SK-N-SH (cell line): ENCODE measurements at regions not wholly inside any gene's neighbourhood (a gene's known extent, or its start where the extent isn't known, plus 50 kb on each side); places are given as distances from the start of the nearest gene placed in this dataset.

Experiments
- CTCF ChIA-PET: fragments of 300-600, 350-600 bp; formaldehyde crosslinking; extraction: SDS; loops from one replicate; lab custom pipeline; 2021; lab: Yijun Ruan, JAX
- POLR2A ChIA-PET: fragments of 350-600 bp; sonication (Branson Sonifier 250); formaldehyde crosslinking; extraction: SDS; loops from one replicate; lab custom pipeline; 2020; ENCODE audit warnings: antibody characterized with exemption, inconsistent platforms; lab: Yijun Ruan, JAX
- DNase-seq: peaks from one replicate; pipeline ENCODE4 v3.0.0; 2012
- H2AFZ ChIP-seq: fragments of 200-600 bp; sonication (generic); 2 replicates; pipeline ENCODE4 v1.8.1; 2016; ENCODE audit warnings: antibody characterized with exemption, mild to moderate bottlenecking, low read depth
- H3F3A ChIP-seq: fragments of 200-600 bp; sonication (generic); replicated peaks from 2 replicates; pipeline ENCODE3; 2016; ENCODE audit warnings: antibody characterized with exemption, mild to moderate bottlenecking; ENCODE audit not compliant: insufficient read depth
- H3K27ac ChIP-seq, 2 experiments: fragments of 200-500 bp in 1 of 2; fragments of 200-600 bp in 1 of 2; sonication (Bioruptor generic) in 1 of 2; sonication (generic), shearing (Covaris generic) in 1 of 2; 2 replicates each; pipeline versions ENCODE4 v1.5.1 to v1.6.1; 2014 to 2016; ENCODE audit warnings: low read depth in 2 of 2, inconsistent platforms in 1 of 2, low read length in 1 of 2, mild to moderate bottlenecking in 1 of 2, mixed read lengths in 1 of 2
- H3K27me3 ChIP-seq: fragments of 200-600 bp; sonication (generic), shearing (Covaris generic); 2 replicates; pipeline ENCODE4 v1.6.1; 2016; ENCODE audit warnings: mixed run types; ENCODE audit not compliant: insufficient read depth
- H3K36me3 ChIP-seq, 2 experiments: fragments of 200-500 bp in 1 of 2; fragments of 200-600 bp in 1 of 2; sonication (Bioruptor generic) in 1 of 2; sonication (generic) in 1 of 2; replicated peaks in 1 of 2; 2 replicates each; pipeline versions ENCODE3 to v1.5.1; 2014 to 2016; ENCODE audit warnings: low read length in 1 of 2, mild to moderate bottlenecking in 1 of 2; ENCODE audit not compliant: insufficient read depth in 2 of 2, control insufficient read depth in 1 of 2
- H3K4me1 ChIP-seq, 2 experiments: fragments of 200-500 bp in 1 of 2; fragments of 200-600 bp in 1 of 2; sonication (Bioruptor generic) in 1 of 2; sonication (generic), shearing (Covaris generic) in 1 of 2; 2 replicates each; pipeline versions ENCODE4 v1.5.1 to v1.6.1; 2014 to 2016; ENCODE audit warnings: low read depth in 1 of 2, low read length in 1 of 2, mixed run types in 1 of 2; ENCODE audit not compliant: insufficient read depth in 2 of 2, control insufficient read depth in 1 of 2
- H3K4me2 ChIP-seq: fragments of 200-600 bp; sonication (generic), shearing (Covaris generic); 2 replicates; pipeline ENCODE4 v1.6.1; 2017; ENCODE audit warnings: mixed run types
- H3K4me3 ChIP-seq, 2 experiments: fragments of 200-500 bp in 1 of 2; fragments of 200-600 bp in 1 of 2; sonication (Bioruptor generic) in 1 of 2; sonication (generic), shearing (Covaris generic) in 1 of 2; 2 replicates each; pipeline versions ENCODE4 v1.5.1 to v1.8.1; 2014 to 2016; ENCODE audit warnings: low read depth in 2 of 2, inconsistent platforms in 1 of 2, low read length in 1 of 2, mild to moderate bottlenecking in 1 of 2, mixed read lengths in 1 of 2, moderate library complexity in 1 of 2
- H3K79me2 ChIP-seq: fragments of 200-600 bp; sonication (generic); 2 replicates; pipeline ENCODE4 v1.8.1; 2017; ENCODE audit warnings: mild to moderate bottlenecking; ENCODE audit not compliant: insufficient read depth
- H3K9ac ChIP-seq: fragments of 200-600 bp; sonication (generic); 2 replicates; pipeline ENCODE4 v1.6.1; 2017; ENCODE audit warnings: mixed run types
- H3K9me2 ChIP-seq: fragments of 200-600 bp; sonication (generic); 2 replicates; pipeline ENCODE4 v1.6.1; 2017; ENCODE audit warnings: mixed run types
- H3K9me3 ChIP-seq: fragments of 200-600 bp; sonication (generic); 2 replicates; pipeline ENCODE4 v1.6.1; 2017; ENCODE audit warnings: mixed run types, mild to moderate bottlenecking, moderate library complexity
- H4K20me1 ChIP-seq: fragments of 200-600 bp; sonication (generic); 2 replicates; pipeline ENCODE4 v1.6.1; 2017; ENCODE audit warnings: mild to moderate bottlenecking, mixed run types; ENCODE audit not compliant: insufficient read depth
- ELF1 ChIP-seq: IDR thresholded peaks from 2 replicates; pipeline ENCODE4 v1.4.0; 2012
- EZH2phosphoT487 ChIP-seq: fragments of 200-600 bp; sonication (generic); IDR thresholded peaks from 2 replicates; pipeline ENCODE4 v1.6.1; 2017; ENCODE audit warnings: low read depth, mixed run types, mild to moderate bottlenecking, antibody characterized with exemption, moderate library complexity, borderline replicate concordance
- IRF3 ChIP-seq: fragments of 150-350 bp; IDR thresholded peaks from 2 replicates; pipeline ENCODE4 v1.6.1; 2016; ENCODE audit warnings: mild to moderate bottlenecking, low read depth, low read length
- NRF1 ChIP-seq: IDR thresholded peaks from 2 replicates; pipeline ENCODE4 v1.6.1; 2012; ENCODE audit warnings: low read depth, mild to moderate bottlenecking, low read length
- TAF1 ChIP-seq: IDR thresholded peaks from 2 replicates; pipeline ENCODE4 v1.6.1; 2012; ENCODE audit warnings: low read depth, mild to moderate bottlenecking, low read length, moderate library complexity, borderline replicate concordance
- USF1 ChIP-seq: IDR thresholded peaks from 2 replicates; pipeline ENCODE4 v1.4.0; 2012; ENCODE audit warnings: low read depth, borderline replicate concordance
- WGBS: methylation state at CpG from one replicate; pipeline ENCODE4 v1.1.6; 2017; ENCODE audit warnings: low lambda C conversion rate; 5-methylcytosine and 5-hydroxymethylcytosine counted together
- TF ChIP-seq, protein P1 (sequence below): IDR thresholded peaks from 2 replicates; pipeline ENCODE4 v1.4.0; 2012; ENCODE audit warnings: low read depth, borderline replicate concordance

DNA sequence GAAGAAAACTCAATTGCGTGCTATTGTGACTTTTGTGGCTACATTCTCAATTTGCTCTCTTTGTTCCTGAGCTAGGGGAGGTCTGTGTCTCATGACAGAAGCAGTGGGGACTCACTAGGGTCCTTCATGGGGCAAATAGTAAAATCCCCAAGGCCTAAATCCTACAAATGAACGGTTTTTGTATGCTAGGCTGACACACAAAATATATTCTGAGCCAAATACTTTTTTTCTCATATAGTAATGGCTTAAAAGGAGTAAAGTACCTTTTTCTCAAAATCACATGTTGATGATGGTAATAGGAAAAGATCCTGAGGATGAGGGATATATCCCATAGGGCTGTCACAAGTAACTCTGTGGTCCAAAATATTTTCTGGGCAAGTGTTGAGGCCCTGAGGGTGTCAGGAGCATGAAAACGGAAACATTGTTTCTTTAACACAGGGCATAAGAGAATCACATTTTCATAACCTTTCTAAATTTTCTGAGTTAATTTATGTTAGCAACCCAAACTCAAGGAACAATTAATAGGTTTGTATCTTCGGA, 77.5 kb upstream of the CNTNAP4 start:
- no peaks in the 10 kb centered on the region for H3F3A ChIP-seq
- H3K79me2 ChIP-seq: no peaks in the 10 kb centered on the region
- no peak overlapping the region for H3K4me2 ChIP-seq
- H3K27ac ChIP-seq: no peak overlapping the region
- no peaks in the 10 kb centered on the region for H3K27me3 ChIP-seq
- no peak overlapping the region for H3K9ac ChIP-seq
- no peaks in the 10 kb centered on the region for H3K36me3 ChIP-seq
- WGBS: 19% methylated on average over 4 of the region's 4 CpGs
- H4K20me1 ChIP-seq: no peaks in the 10 kb centered on the region
- no peaks in the 10 kb centered on the region for H3K9me3 ChIP-seq
- POLR2A ChIA-PET: no interaction called here
- TF ChIP-seq EZH2phosphoT487 (no peak), TAF1 (no peak), NRF1 (no peak), ELF1 (no peak), USF1 (no peak)
- TF ChIP-seq, protein P1, sequence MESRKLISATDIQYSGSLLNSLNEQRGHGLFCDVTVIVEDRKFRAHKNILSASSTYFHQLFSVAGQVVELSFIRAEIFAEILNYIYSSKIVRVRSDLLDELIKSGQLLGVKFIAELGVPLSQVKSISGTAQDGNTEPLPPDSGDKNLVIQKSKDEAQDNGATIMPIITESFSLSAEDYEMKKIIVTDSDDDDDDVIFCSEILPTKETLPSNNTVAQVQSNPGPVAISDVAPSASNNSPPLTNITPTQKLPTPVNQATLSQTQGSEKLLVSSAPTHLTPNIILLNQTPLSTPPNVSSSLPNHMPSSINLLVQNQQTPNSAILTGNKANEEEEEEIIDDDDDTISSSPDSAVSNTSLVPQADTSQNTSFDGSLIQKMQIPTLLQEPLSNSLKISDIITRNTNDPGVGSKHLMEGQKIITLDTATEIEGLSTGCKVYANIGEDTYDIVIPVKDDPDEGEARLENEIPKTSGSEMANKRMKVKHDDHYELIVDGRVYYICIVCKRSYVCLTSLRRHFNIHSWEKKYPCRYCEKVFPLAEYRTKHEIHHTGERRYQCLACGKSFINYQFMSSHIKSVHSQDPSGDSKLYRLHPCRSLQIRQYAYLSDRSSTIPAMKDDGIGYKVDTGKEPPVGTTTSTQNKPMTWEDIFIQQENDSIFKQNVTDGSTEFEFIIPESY: no peak
- TF ChIP-seq, all 33 proteins: peak for 0
- Histone ChIP-seq H3K9me2 (no peaks in the 10 kb centered on the region), H2AFZ (no peak overlapping the region), H3K4me3 (no peak overlapping the region), H3K4me1 (peaks cover 0 to 8% of the 10 kb centered on the region in 2 experiments; a peak in 2 of 4 replicates)
- CTCF ChIA-PET: no interaction called here
- DNase-seq: no peak

GRCh38 chr16:76201385-76201784, 75.8 kb upstream of the CNTNAP4 start:
- H3K9me2 ChIP-seq: no peaks in the 10 kb centered on the region
- no peak overlapping the region for H3K27ac ChIP-seq
- peaks cover 0 to 3% of the 10 kb centered on the region in 2 experiments; a peak in 2 of 4 replicates for H3K4me1 ChIP-seq
- no peaks in the 10 kb centered on the region for H3K36me3 ChIP-seq
- H3K4me3 ChIP-seq: no peak overlapping the region
- TF ChIP-seq IRF3 (no peak), EZH2phosphoT487 (no peak)
- no peaks in the 10 kb centered on the region for H3K79me2 ChIP-seq
- no peak overlapping the region for H2AFZ ChIP-seq
- H3K4me2 ChIP-seq: no peak overlapping the region
- WGBS: 18% methylated on average over 2 of the region's 2 CpGs
- no peak overlapping the region for H3K9ac ChIP-seq
- H3F3A ChIP-seq: no peaks in the 10 kb centered on the region
- POLR2A ChIA-PET: no interaction called here
- DNase-seq: no peak
- no peaks in the 10 kb centered on the region for H3K9me3 ChIP-seq
- H4K20me1 ChIP-seq: no peaks in the 10 kb centered on the region
- CTCF ChIA-PET: interaction anchor here (0.9 kb wide), 1 partner anchor 452 kb away, joined by 3 read pairs; no protein-coding TSS in a partner anchor
- H3K27me3 ChIP-seq: no peaks in the 10 kb centered on the region
